ENCODE measurements at regions not wholly inside any gene's neighbourhood (a gene's known extent, or its start where the extent isn't known, plus 50 kb on each side); places are given as distances from the start of the nearest gene placed in this dataset.

GRCh38 chr2:128724972-128725371 lies 406.3 kb upstream of the HS6ST1 start:
- Histone ChIP-seq H3K9me3 (ENCODE audit: control insufficient read depth, low read depth, low read length) (no peaks in the 10 kb centered on the region), H3K4me2 (ENCODE audit: control insufficient read depth, extremely low read depth, insufficient read depth, low read depth, low read length) (no peak overlapping the region), H3K9ac (ENCODE audit: control insufficient read depth, extremely low read depth, insufficient read depth, low read length) (no peak overlapping the region), H3K9me1 (ENCODE audit: control insufficient read depth, extremely low read depth, insufficient read depth, low read length) (no peaks in the 10 kb centered on the region), H3K4me3 (ENCODE audit: control insufficient read depth in 2 of 3, extremely low read depth in 1 of 3, insufficient read depth in 2 of 3, low read depth in 1 of 3, low read length in 3 of 3) (no peak overlapping the region), H3K4me1 (ENCODE audit: control insufficient read depth, extremely low read depth, insufficient read depth, low read length) (no peaks in the 10 kb centered on the region), H3K79me2 (ENCODE audit: control insufficient read depth, insufficient read depth, low read length) (no peaks in the 10 kb centered on the region), H3K27ac (ENCODE audit: control insufficient read depth, insufficient read depth, low read length) (no peak overlapping the region), H3K36me3 (ENCODE audit: control insufficient read depth in 2 of 2, extremely low read depth in 1 of 2, insufficient read depth in 2 of 2, low read length in 2 of 2) (no peaks in the 10 kb centered on the region), H2AFZ (ENCODE audit: control insufficient read depth, low read length) (no peak overlapping the region), H4K20me1 (ENCODE audit: control insufficient read depth, extremely low read depth, insufficient read depth, low read length) (no peaks in the 10 kb centered on the region), H3K27me3 (ENCODE audit: control insufficient read depth, extremely low read depth, insufficient read depth, low read length) (no peaks in the 10 kb centered on the region)
- DNase-seq (ENCODE audit: low read depth, low spot score), result no peak
- TF ChIP-seq EZH2 (IDR thresholded peaks at IDR 0.05; ENCODE audit: low read length) (no peak), CTCF (optimal IDR thresholded peaks at IDR 0.05 in 1 of 3, IDR thresholded peaks at IDR 0.05 in 1 of 3, conservative IDR thresholded peaks at IDR 0.05 in 1 of 3; ENCODE audit: extremely low read depth in 1 of 3, insufficient read depth in 2 of 3, low read length in 3 of 3) (no peak)
- FAIRE-seq, result no peak
- dilution Hi-C loops (cut with MboI; ENCODE audit: extremely low pct_ligation_motif_present, low sequenced_read_pairs), result no loop called here

- Histone ChIP-seq H3K79me2 (ENCODE audit: control insufficient read depth, insufficient read depth, low read length) (no peaks in the 10 kb centered on the region), H4K20me1 (ENCODE audit: control insufficient read depth, extremely low read depth, insufficient read depth, low read length) (no peaks in the 10 kb centered on the region), H3K27me3 (ENCODE audit: control insufficient read depth, extremely low read depth, insufficient read depth, low read length) (no peaks in the 10 kb centered on the region), H3K4me3 (ENCODE audit: control insufficient read depth in 2 of 3, extremely low read depth in 1 of 3, insufficient read depth in 2 of 3, low read depth in 1 of 3, low read length in 3 of 3) (no peak overlapping the region), H3K9ac (ENCODE audit: control insufficient read depth, extremely low read depth, insufficient read depth, low read length) (no peak overlapping the region), H3K4me2 (ENCODE audit: control insufficient read depth, extremely low read depth, insufficient read depth, low read depth, low read length) (no peak overlapping the region), H3K4me1 (ENCODE audit: control insufficient read depth, extremely low read depth, insufficient read depth, low read length) (no peaks in the 10 kb centered on the region), H3K27ac (ENCODE audit: control insufficient read depth, insufficient read depth, low read length) (no peak overlapping the region), H3K9me1 (ENCODE audit: control insufficient read depth, extremely low read depth, insufficient read depth, low read length) (no peaks in the 10 kb centered on the region), H3K36me3 (ENCODE audit: control insufficient read depth in 2 of 2, extremely low read depth in 1 of 2, insufficient read depth in 2 of 2, low read length in 2 of 2) (no peaks in the 10 kb centered on the region), H2AFZ (ENCODE audit: control insufficient read depth, low read length) (no peak overlapping the region), H3K9me3 (ENCODE audit: control insufficient read depth, low read depth, low read length) (no peaks in the 10 kb centered on the region)
- FAIRE-seq, result no peak
- TF ChIP-seq EZH2 (IDR thresholded peaks at IDR 0.05; ENCODE audit: low read length), result no peak
- TF ChIP-seq CTCF (optimal IDR thresholded peaks at IDR 0.05 in 1 of 3, IDR thresholded peaks at IDR 0.05 in 1 of 3, conservative IDR thresholded peaks at IDR 0.05 in 1 of 3; ENCODE audit: extremely low read depth in 1 of 3, insufficient read depth in 2 of 3, low read length in 3 of 3), result no peak
- dilution Hi-C loops (cut with MboI; ENCODE audit: extremely low pct_ligation_motif_present, low sequenced_read_pairs), result no loop called here
- DNase-seq (ENCODE audit: low read depth, low spot score), result no peak
These were observed 407.6 kb upstream of the HS6ST1 start for GRCh38 chr2:128726236-128726635.
